Left cardiac atrium (tissue), 4 donors: ENCODE measurements at regions not wholly inside any gene's neighbourhood (a gene's known extent, or its start where the extent isn't known, plus 50 kb on each side); places are given as distances from the start of the nearest gene placed in this dataset.

Experiments used
- ATAC-seq, 2 donors: fragments of 200-7000 bp; cut with Tn5 transposase; one replicate each; pipeline ENCODE4 v1.9.1; 2020; ENCODE audit warnings: mild to moderate bottlenecking in 2 of 2, moderate library complexity in 2 of 2
- DNase-seq: peaks from one replicate; pipeline ENCODE4 v3.0.0-alpha.2; 2020
- intact Hi-C, 2 donors: fragments of 100-400 bp; cut with DNase I; formaldehyde crosslinking; loops; one replicate each; pipeline versions ENCODE4 v1.14.1 to v1.15.1; 2022 to 2023
- donor health status: DM: no; HTN: yes; CAD: no.
- donor health status: DM: no; HTN: yes; CAD: no; lungs with severe emphysema.
- donor health status: DM: yes; HTN: yes; CAD: no.
- donor health status: Dilated cardiomyopathy.

DNA sequence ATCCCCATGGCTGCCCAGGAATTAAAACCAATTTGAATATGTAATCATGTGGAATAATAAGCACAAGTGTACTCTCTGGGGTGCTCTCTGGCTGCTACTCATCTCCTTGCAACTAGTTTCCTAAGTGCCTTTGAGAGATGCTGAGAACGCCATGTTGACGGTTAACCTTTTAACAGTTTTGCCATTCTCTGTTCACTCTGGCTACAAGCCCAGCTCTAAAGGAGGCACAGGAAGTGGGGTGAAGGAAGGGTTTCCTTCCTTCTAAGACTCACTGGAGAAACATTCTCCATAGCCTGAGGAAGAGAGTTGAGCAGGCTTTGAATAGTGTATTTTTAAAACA, 122.0 kb upstream of the ZC3H12C start:
- no peak for DNase-seq
- intact Hi-C loops: no loop called here
- ATAC-seq: peak; percentile 59 to 66

DNA sequence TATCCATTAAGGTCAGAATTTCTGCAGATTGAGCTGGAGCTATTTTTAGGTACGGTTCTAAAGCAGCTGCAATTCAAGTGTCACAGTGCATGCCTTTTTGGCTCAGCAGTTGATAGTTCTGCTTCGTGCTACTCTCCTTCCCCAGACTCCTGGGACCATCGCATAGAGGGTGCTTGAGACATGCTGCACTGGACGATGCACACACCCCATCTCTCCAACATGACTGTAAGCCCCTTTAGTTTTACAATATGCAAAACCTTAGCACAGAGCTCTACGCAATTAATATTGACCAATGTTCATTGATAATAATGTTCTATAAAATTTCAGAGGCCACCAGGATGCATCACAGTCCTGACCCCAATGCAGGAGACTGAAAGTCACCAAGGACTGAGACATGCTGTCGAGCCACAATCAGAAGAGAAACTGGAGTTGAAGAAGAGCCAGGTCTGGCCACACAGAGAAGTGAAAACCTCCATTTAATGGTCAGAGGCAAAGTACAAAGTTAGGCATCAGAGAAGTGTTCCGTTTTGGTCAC, 120.9 kb upstream of the ZC3H12C start:
- no peak for DNase-seq
- intact Hi-C loops: no loop called here

DNA sequence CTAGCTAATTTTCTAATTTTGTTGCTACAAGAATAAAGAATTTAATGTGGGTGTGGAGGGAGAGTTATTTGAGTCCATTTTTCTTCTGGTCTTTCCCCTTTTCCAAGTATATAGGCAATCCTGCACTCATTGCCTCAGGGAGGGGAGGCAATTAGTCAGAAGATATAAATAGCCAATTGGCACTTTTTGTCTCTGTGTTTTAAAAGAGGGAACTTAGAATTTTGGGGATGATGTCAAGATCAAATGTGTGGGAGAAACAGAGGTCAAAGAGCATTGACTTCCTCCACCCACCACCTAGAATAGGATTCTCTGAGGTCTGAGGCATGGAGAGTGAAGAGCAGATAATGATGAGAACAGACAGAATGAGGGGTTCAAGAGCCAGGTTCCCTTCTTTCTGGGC, 120.3 kb upstream of the ZC3H12C start:
- peak in 1 of 2 donors; percentile 48 for ATAC-seq
- DNase-seq: no peak
- intact Hi-C loops: no loop called here

More for the DNA sequence above, 120.9 kb upstream of the ZC3H12C start:
- peak; percentile 80 to 88 for ATAC-seq

DNA sequence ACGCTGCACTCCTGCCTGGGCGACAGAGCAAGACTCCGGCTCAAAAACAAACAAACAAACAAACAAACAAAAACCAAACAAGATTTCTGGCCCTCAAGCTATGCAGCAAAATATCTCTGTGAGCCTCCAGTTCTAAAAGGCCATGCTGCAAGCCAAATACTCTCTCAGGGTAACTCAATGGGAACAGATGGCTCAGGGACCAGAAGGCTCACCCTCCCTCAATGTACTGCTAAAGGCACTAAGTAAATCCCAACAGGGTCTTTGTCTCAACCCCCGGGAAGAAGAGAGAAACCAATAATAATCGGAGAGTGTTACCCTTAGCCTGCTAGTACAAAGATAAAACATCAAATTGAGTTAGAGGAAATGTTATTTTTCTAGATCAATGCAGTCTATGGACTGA, 119.7 kb upstream of the ZC3H12C start:
- intact Hi-C loops: no loop called here
- ATAC-seq: no peak
- no peak for DNase-seq

DNA sequence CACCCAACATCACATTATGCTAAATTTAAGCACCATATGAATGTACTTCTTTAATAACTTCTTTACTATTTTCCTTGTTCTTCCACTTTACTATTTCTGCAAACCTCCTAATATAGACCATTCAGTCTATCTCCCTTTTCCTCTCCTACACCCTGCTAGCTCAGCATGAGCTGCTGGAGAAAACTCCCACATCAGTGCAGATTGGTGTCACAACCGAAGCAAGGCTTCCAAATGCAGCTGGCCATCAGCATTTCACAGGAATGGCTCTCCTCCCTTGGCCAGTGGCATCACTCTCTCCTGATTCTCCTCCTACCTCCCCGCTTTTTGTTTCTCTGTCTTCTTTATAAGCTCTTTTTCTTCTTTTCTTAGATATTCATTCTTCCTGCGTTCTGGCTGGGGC, 118.7 kb upstream of the ZC3H12C start:
- intact Hi-C loops: no loop called here
- DNase-seq: no peak
- ATAC-seq: no peak

DNA sequence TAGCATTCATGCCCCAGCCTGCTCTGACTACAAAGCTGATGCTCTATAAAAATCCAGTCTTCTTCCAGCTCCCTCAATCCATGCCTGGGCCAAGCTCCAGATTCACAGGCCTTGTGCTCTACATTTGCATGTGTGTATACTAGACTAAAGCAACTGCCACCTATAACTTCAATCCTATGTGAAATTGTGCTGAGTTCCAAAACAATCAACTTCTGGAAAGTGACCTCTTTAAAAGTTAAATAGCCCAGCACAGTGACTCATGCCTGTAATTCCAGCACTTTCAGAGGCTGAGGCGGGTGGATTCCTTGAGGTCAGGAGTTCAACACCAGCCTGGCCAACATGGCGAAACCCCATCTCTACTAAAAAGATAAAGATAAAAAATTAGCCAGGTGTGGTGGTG, 114.3 kb upstream of the ZC3H12C start:
- intact Hi-C loops: no loop called here
- DNase-seq: no peak
- no peak for ATAC-seq

DNA sequence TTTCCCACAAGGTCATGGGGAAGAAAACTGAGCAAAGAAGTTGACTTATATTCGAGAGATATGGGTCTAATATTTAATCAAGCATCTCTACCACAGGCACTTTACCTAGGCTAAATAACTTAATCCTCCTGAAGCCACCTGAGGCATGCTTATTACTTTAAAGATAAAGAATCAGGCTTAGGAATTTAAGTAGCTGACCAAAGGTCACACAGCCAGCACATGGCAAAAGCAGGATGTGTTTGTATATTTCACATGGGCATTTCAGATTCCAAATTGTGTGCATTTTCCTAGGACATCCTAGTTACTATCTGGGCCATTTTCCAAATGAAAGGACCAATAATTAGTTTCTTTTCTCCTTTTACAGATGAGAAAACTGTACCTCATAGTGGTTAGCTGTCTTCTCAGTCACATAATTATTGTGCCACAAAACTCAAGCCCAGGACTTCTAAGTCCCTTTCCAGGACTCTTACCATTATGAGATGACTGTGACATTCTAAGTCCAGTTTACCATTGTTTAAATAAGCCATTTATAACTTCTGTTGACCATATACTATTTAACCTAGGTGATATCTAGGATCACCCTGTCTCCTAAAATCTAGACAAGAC, 112.1 kb upstream of the ZC3H12C start:
- no peak for ATAC-seq
- DNase-seq: no peak
- intact Hi-C loops: no loop called here

DNA sequence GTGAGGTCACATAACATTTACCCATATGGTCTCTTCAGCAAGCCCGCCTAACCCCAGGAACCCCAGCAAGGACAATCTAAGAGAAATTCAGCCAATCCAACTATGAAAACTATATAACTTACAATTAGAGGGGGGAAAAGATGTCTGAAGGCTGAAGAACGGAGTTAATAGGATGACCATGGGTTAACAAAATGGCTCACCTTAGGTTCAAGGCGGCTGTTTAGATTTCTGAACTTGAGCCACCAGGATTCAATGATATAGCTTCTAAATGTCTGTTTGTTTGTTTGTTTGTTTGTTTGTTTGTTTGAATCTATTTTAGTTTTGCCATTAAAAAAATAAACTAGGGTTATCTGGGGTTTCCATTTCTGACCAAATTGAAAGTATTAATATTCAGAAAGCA, 109.8 kb upstream of the ZC3H12C start:
- intact Hi-C loops: no loop called here
- DNase-seq: no peak
- ATAC-seq: no peak

DNA sequence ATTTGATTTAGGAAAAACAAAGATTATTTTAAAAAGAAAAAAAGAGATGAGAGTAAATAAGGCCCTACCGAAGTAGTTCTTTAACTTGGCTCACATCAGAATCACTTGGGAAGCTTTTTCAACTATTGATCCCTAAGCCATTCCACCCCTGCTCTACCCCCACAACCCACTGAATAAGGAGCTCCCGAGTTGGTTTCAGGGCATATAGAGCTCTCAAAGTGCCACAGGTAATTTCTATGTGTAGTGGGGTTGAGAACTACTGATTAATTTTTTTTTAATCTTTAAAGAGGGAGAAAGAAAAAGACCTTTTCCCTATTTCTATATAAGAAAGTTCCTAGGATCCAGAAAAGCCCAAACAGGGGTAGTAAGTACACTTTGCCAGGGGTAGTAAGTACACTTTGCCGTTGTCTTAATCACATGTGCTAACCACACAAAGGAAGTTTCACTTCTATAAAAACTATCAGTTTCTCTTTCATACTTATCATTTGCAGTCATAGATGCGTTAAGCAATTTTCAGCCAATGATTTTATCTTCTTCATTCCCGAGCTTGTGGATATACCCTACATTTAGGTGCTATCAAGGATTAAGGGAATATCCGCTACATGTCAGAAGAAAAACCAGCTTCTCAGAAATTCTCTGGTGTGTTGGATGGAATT, 108.4 kb upstream of the ZC3H12C start:
- ATAC-seq (no peak), DNase-seq (no peak)
- intact Hi-C loops: no loop called here

DNA sequence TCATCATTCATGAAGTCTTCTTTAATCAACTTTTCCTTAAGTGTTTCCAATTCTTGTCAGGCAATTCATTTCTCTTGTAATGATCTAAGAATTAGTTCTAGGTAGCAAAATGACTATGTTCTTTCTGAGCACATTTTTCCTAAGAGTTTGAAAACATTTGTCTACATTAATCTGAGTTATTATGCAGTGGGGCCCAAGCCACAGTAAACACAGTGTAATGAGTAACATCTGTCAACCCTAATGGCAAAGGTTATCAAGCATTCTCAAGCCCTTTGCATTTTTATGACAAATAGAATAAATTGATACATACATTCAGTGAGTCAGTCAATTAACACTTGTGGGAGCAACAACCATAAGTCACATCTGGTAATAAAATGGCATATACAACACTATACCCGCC, 106.7 kb upstream of the ZC3H12C start:
- no peak for DNase-seq
- intact Hi-C loops: no loop called here
- no peak for ATAC-seq

DNA sequence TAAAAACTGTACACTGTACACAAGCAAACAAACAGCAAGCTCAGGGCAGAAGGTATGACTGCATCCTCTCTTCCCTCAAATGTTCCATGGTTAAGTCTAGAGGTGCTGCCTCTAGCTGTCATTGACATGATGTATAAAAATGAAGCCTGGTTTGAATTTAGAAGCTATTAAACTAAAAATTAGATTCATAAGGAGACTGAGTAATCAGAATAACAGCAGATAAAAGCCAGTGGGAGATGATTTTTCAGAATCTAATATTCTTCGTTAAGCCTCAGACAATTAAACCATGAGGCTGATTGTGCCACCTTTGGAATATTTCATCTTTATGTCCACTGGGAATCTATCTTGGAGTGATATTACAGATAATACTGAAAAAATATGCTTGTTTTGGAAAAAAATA, 101.4 kb upstream of the ZC3H12C start:
- intact Hi-C loops: no loop called here
- no peak for ATAC-seq

DNA sequence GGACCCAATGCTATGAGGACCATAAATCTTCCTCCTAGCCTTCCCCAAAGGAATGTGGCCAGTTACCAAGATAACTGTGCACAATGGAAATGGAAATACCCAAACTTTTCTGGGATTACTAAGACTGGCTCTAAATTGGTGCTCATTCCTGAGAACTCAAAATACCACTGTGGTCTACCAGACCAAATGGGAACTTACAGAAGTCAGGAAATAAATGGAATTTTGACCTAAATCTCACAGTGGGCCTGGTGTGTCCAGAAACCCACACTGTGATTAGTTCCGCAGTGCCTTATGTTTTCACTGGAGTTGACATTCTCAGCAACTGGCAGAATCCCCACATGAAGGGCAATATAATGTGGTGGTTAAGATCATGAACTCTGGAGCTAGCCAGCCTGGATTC, 99.4 kb upstream of the ZC3H12C start:
- ATAC-seq (no peak), DNase-seq (no peak)
- intact Hi-C loops: no loop called here

More for the DNA sequence above, 101.4 kb upstream of the ZC3H12C start:
- no peak for DNase-seq

DNA sequence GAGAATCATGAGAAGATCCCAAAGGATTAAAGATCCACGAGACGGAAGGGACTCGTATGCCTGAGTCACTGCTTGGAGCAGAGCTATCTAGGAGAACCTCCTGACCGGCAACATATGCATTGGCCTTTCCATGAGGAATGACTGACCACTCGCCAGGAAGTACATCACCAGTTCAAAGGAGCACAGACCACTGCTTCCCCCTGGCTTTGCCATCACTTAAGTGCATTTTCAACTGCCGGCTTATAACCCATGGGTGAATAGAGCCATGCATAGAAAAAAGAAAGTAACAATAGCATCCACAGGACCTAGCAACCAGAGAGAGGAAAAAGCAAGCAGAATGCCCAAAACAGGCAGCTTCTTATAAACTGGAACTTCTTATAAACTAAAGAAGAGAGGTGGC, 98.3 kb upstream of the ZC3H12C start:
- intact Hi-C loops: no loop called here
- DNase-seq (no peak), ATAC-seq (no peak)

DNA sequence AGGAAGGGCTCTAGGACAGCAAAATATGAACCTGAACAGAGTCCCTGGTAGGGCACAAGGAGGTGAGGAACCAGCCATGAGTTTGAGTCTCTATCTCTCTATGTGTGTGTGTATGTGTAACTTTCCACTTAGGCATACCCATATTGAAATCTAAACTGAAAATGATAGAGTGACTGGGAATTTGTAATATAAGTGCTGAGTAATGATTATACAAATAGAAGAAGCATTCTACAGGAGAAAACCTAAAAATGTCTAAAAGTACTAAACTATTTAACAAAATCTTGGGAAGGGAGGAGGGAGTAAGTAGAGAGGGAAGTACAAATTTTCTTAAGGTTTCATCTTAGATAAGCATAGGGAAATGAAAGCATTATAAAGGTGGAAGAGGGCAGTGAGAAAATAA, 97.1 kb upstream of the ZC3H12C start:
- ATAC-seq: no peak
- DNase-seq: no peak
- intact Hi-C loops: no loop called here

DNA sequence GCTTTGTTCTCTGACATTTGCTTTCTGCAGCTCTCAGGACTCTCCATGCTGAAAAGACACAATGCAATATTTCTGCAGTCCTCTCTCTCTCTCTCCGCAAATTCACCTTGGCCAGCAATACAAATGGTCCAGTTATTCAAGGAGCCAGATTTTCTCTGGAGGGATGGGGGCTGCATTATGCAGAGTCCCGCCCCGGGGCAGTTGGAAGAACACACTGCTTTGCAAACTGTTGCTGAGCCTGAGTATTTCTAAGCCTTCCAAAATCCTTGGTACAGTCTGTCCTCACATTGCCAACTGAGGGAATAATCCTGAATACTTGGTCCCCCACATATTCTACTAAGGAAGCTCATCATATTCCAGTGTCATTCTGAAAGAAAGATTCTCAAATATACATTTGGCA, 94.3 kb upstream of the ZC3H12C start:
- ATAC-seq: no peak
- intact Hi-C loops: no loop called here

DNA sequence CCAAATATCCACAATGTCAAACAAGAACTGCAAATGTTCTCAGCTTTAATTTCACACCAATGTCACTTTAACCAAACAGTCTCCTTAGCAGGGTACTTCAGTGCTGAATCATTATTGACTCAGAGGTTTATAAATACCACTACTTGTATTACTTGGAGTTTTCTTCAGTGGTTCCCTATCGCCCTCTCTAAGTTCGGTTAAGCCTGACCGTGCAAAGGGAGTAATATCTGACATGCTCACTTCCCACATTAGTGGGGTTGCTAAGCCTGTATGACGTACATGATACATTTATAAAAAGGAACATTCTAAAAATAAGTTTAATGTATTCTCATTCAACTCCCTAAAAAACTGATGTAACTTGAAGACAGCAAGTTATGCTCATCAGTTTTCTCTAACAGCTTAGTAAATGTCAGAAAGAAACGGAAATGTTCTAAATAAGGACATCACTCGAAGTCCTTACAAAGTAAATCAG, 93.1 kb upstream of the ZC3H12C start:
- intact Hi-C loops: loop anchor here in 1 of 2 donors (10.0 kb wide), 1 partner anchor 65 kb away; no protein-coding TSS in a partner anchor
- ATAC-seq (peak; percentile 84 to 97), DNase-seq (no peak)

More for the DNA sequence above, 94.3 kb upstream of the ZC3H12C start:
- DNase-seq: no peak

DNA sequence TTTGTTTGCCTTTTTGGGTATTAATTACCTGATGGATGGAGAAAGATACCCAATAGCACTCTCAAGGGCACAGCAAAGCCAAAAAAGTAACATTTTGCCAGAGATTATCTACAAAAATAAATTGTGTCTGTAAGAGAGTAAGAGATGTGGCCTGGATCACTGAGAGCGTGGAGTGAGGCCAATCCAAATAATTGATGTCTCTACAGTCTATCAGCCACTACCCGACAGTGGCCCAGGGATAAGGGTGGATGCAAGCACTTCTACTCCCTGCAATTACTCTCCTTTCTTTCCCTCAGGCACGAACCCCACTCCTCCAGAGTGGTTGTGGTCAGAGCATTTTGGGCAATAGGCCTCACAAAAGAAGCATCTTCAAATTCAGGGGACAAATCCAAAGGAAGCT, 92.3 kb upstream of the ZC3H12C start:
- ATAC-seq (peak in 1 of 2 donors; percentile 60), DNase-seq (no peak)
- intact Hi-C loops: loop anchor here in 1 of 2 donors (10.0 kb wide), 1 partner anchor 64 kb away; no protein-coding TSS in a partner anchor

DNA sequence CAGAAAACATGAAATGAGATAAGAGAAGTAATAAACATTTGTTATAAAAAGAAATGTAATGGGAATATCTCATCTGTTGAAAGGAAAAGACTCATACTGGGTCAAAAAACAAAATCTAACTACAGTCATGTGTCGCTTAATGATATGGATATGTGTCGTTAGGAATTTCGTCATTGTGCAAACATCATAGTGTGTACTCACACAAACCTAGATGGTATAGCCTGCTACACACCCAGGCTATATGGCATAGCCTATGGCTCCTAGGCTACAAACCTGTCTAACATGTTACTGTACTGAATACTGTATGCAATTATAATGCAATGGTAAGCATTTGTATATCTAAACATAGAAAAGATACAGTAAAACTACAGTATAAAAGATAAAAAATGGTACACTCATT, 89.8 kb upstream of the ZC3H12C start:
- no peak for ATAC-seq
- intact Hi-C loops: loop anchor here in 1 of 2 donors (10.0 kb wide), 1 partner anchor 61 kb away; no protein-coding TSS in a partner anchor

DNA sequence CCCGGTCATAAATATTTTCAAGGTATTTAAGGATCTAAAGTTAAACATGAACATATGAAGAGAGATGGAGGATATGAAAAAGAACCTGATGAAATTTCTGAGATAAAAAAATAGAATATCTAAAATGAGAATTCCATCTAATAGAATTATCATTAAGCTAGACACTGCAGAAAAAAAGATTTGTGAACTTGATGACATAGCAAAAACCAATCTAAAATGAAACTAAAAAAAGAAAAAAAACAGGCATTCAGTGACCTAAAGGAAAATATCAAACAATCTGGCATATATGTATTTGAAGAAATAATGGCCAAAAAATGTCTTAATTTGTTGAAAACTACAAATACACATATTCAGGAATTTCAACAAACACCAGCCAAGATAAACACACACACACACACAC, 81.6 kb upstream of the ZC3H12C start:
- intact Hi-C loops: no loop called here
- ATAC-seq (no peak), DNase-seq (no peak)

More for the DNA sequence above, 89.8 kb upstream of the ZC3H12C start:
- no peak for DNase-seq

DNA sequence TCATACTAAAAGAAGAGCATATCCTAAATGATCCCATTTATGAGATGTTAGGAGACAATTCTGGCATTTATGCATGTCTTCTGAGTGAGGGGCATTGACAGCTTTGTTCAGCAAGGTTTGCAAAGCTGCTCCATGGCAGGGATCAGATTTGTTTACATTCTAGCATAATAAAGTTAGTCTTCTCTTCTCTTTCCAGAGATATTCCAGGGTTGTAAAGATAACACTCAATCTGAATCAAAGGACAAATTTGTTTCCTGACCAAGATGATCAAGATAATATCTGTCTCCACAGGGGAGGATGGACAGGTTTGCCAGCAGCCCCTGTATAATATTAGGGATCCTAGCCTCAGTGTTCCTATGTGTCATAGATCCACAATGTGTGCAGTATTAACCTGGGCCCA, 77.5 kb upstream of the ZC3H12C start:
- no peak for DNase-seq
- no peak for ATAC-seq
- intact Hi-C loops: no loop called here

DNA sequence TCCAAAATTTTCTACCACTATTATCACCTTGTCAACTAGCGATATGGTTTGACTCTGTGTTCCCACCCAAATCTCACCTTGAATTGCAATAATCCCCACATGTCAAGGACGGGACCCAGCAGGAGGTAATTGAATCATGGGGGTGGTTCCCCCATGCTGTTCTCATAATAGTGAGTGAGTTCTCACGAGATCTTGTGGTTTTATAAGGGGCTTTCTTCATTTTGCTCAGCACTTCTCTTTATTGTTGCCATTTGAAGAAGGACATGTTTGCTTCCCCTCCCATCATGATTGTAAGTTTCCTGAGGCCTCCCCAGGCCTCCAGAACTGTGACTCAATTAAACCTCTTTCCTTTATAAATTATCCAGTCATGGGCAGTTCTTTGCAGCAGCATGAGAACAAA, 73.5 kb upstream of the ZC3H12C start:
- DNase-seq (no peak), ATAC-seq (no peak)
- intact Hi-C loops: no loop called here
